GM23338 (cell line): ENCODE measurements at regions not wholly inside any gene's neighbourhood (a gene's known extent, or its start where the extent isn't known, plus 50 kb on each side); places are given as distances from the start of the nearest gene placed in this dataset.

ENCODE experiments used
- ATAC-seq: fragments of 200-7000 bp; cut with Tn5 transposase; 3 replicates; pipeline ENCODE4 v1.9.1; 2020
- DNase-seq: peaks from one replicate; pipeline ENCODE4 v3.0.0-alpha.2; 2015; ENCODE audit warnings: low spot score
- H2AFZ ChIP-seq: fragments of 200-600 bp; sonication (generic); 2 replicates; pipeline ENCODE4 v1.8.0; 2016; ENCODE audit warnings: antibody characterized with exemption, mild to moderate bottlenecking, moderate library complexity
- H3F3A ChIP-seq: fragments of 200-600 bp; sonication (generic); replicated peaks from 2 replicates; pipeline ENCODE4 v1.8.0; 2017; ENCODE audit warnings: antibody characterized with exemption, mixed run types, low read depth
- H3K27ac ChIP-seq: fragments of 200-600 bp; sonication (generic); 2 replicates; pipeline ENCODE4 v1.6.1; 2016; ENCODE audit warnings: low read depth
- H3K27me3 ChIP-seq: fragments of 200-600 bp; sonication (generic); 2 replicates; pipeline ENCODE4 v1.8.0; 2016; ENCODE audit warnings: mild to moderate bottlenecking, mixed run types, moderate library complexity; ENCODE audit not compliant: insufficient read depth
- H3K36me3 ChIP-seq: fragments of 200-600 bp; sonication (generic); 2 replicates; pipeline ENCODE4 v1.8.0; 2016; ENCODE audit warnings: mild to moderate bottlenecking; ENCODE audit not compliant: insufficient read depth
- H3K4me1 ChIP-seq: fragments of 200-600 bp; sonication (generic); 2 replicates; pipeline ENCODE4 v1.8.0; 2016; ENCODE audit warnings: mild to moderate bottlenecking, moderate library complexity; ENCODE audit not compliant: insufficient read depth
- H3K4me2 ChIP-seq: fragments of 200-600 bp; sonication (generic); 2 replicates; pipeline ENCODE4 v1.7.1; 2017; ENCODE audit warnings: mixed run types
- H3K4me3 ChIP-seq: fragments of 200-600 bp; sonication (generic); 2 replicates; pipeline ENCODE4 v1.6.1; 2016; ENCODE audit warnings: mixed run types
- H3K79me2 ChIP-seq: fragments of 200-600 bp; sonication (generic); replicated peaks from 2 replicates; pipeline ENCODE4 v1.8.0; 2017; ENCODE audit warnings: mild to moderate bottlenecking; ENCODE audit not compliant: insufficient read depth
- H3K9me2 ChIP-seq: fragments of 200-600 bp; sonication (generic); 2 replicates; pipeline ENCODE4 v1.8.0; 2017; ENCODE audit not compliant: insufficient read depth
- H4K20me1 ChIP-seq: fragments of 200-600 bp; sonication (generic); replicated peaks from 2 replicates; pipeline ENCODE4 v1.8.0; 2017; ENCODE audit warnings: mild to moderate bottlenecking; ENCODE audit not compliant: insufficient read depth
- H3K27ac Mint-ChIP-seq: 2 replicates; pipeline ENCODE4 v1.8.0; 2020; ENCODE audit warnings: inconsistent platforms, mild to moderate bottlenecking, moderate library complexity, mixed read lengths
- H3K27me3 Mint-ChIP-seq: 3 replicates; pipeline ENCODE4 v1.8.0; 2022; ENCODE audit warnings: low read depth, mild to moderate bottlenecking, moderate library complexity, mixed read lengths, inconsistent platforms; ENCODE audit not compliant: insufficient read depth, poor library complexity
- H3K36me3 Mint-ChIP-seq: 3 replicates; pipeline ENCODE4 v1.8.0; 2021; ENCODE audit warnings: low read depth, mild to moderate bottlenecking, inconsistent platforms, moderate library complexity, mixed read lengths
- H3K4me1 Mint-ChIP-seq: 3 replicates; pipeline ENCODE4 v1.8.0; 2020; ENCODE audit warnings: mild to moderate bottlenecking, inconsistent platforms, mixed read lengths
- H3K4me3 Mint-ChIP-seq: 3 replicates; pipeline ENCODE4 v1.8.0; 2021; ENCODE audit warnings: moderate library complexity, mild to moderate bottlenecking, inconsistent platforms, mixed read lengths
- H3K9me3 Mint-ChIP-seq: 3 replicates; pipeline ENCODE4 v1.8.0; 2020; ENCODE audit warnings: moderate library complexity, mild to moderate bottlenecking, inconsistent platforms, mixed read lengths
- CREB1 ChIP-seq: fragments of 250-450 bp; sonication (Bioruptor Pico); IDR thresholded peaks from 2 replicates; pipeline ENCODE4 v1.5.0; 2020; ENCODE audit warnings: low read depth, mild to moderate bottlenecking, moderate library complexity
- NANOG ChIP-seq: IDR thresholded peaks from 2 replicates; pipeline ENCODE4 v1.6.1; 2016; ENCODE audit warnings: antibody characterized with exemption, borderline replicate concordance
- POLR2AphosphoS5 ChIP-seq: IDR thresholded peaks from 2 replicates; pipeline ENCODE4 v1.6.1; 2016; ENCODE audit warnings: antibody characterized with exemption, low read depth
- STAT1 ChIP-seq: IDR thresholded peaks from one replicate; pipeline ENCODE4 v1.6.1; 2016; ENCODE audit warnings: antibody characterized with exemption; ENCODE audit not compliant: unreplicated experiment
- ZNF114 ChIP-seq: fragments of 250-450 bp; sonication (Bioruptor Pico); IDR thresholded peaks from 2 replicates; pipeline ENCODE4 v1.5.0; 2020; ENCODE audit warnings: mild to moderate bottlenecking, moderate library complexity
- ZNF331 ChIP-seq: fragments of 250-450 bp; sonication (Bioruptor Pico); IDR thresholded peaks from 2 replicates; pipeline ENCODE4 v1.5.0; 2020; ENCODE audit warnings: low read depth, mild to moderate bottlenecking, moderate library complexity
- ZNF462 ChIP-seq: fragments of 250-450 bp; sonication (Bioruptor Pico); IDR thresholded peaks from 2 replicates; pipeline ENCODE4 v1.5.0; 2020; ENCODE audit warnings: mild to moderate bottlenecking, moderate library complexity
- TF ChIP-seq, protein P1 (sequence below): IDR thresholded peaks from 2 replicates; pipeline ENCODE4 v1.6.1; 2016; ENCODE audit warnings: antibody characterized with exemption
- TF ChIP-seq, protein P2 (sequence below): IDR thresholded peaks from one replicate; pipeline ENCODE4 v1.6.1; 2018; ENCODE audit warnings: antibody characterized with exemption; ENCODE audit not compliant: unreplicated experiment

DNA sequence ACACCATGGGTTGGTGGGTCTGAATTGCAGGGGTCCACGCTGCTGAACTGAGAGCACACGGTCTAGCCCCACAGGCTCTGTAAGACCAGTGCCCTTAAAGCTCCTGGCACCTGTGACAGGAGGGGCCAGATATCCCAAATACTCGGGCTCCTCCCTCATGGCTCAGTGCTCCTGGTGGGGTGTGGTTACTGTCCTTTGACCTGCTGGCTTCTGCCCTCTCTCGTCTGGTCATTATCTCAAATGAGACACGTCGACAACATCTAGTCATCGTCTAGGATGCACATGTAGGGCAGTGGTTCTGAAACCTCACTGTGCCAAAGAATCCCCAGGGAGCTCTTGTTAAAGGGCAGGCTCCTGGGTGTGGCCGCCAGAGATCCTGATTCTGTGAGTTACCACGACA lies 258.4 kb downstream of the LOXHD1 start:
- Mint-ChIP-seq H3K4me1 (peaks cover 5% of the 10 kb centered on the region), H3K36me3 (no peaks in the 10 kb centered on the region), H3K9me3 (no peaks in the 10 kb centered on the region), H3K27me3 (peaks cover 7% of the 10 kb centered on the region), H3K27ac (no peak overlapping the region), H3K4me3 (no peak overlapping the region)
- ATAC-seq (no peak), DNase-seq (no peak)
- Histone ChIP-seq H3K27ac (no peak overlapping the region), H2AFZ (no peak overlapping the region), H4K20me1 (no peaks in the 10 kb centered on the region), H3K4me1 (no peaks in the 10 kb centered on the region), H3K9me2 (no peaks in the 10 kb centered on the region), H3K36me3 (no peaks in the 10 kb centered on the region), H3K4me2 (no peak overlapping the region), H3F3A (no peaks in the 10 kb centered on the region), H3K4me3 (no peak overlapping the region), H3K79me2 (no peaks in the 10 kb centered on the region), H3K27me3 (no peaks in the 10 kb centered on the region)
- no peak for TF ChIP-seq ZNF331 (CRISPR knock-in tag)
- TF ChIP-seq, protein P1, sequence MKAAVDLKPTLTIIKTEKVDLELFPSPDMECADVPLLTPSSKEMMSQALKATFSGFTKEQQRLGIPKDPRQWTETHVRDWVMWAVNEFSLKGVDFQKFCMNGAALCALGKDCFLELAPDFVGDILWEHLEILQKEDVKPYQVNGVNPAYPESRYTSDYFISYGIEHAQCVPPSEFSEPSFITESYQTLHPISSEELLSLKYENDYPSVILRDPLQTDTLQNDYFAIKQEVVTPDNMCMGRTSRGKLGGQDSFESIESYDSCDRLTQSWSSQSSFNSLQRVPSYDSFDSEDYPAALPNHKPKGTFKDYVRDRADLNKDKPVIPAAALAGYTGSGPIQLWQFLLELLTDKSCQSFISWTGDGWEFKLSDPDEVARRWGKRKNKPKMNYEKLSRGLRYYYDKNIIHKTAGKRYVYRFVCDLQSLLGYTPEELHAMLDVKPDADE, result no peak

DNA sequence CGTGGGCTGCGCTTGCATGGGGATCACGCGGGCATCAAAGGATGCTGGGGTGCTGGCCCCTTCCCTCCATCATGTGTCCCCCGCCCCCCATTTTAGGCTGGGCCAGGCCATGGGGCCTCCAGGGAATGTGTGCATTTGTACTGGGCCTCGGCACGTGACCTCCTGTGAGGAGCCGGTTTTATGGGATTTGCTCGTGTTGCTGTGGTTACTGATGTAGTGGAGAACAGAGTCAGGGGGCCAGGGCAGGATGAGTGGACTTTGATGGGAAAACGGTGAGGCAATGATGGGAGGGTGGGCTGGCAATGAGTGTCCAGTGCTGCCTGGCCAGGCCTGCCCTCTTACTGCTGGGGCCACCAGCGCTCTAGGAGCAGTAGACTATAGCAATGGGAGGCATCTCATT lies 257.7 kb downstream of the LOXHD1 start:
- H4K20me1 ChIP-seq, result no peaks in the 10 kb centered on the region
- no peaks in the 10 kb centered on the region for H3K36me3 ChIP-seq
- peaks cover 7% of the 10 kb centered on the region for H3K27me3 Mint-ChIP-seq
- H3K27me3 ChIP-seq, result no peaks in the 10 kb centered on the region
- no peak overlapping the region for H3K4me3 Mint-ChIP-seq
- H3K27ac Mint-ChIP-seq, result no peak overlapping the region
- no peaks in the 10 kb centered on the region for H3K9me3 Mint-ChIP-seq
- H3F3A ChIP-seq, result no peaks in the 10 kb centered on the region
- H3K4me2 ChIP-seq, result no peak overlapping the region
- H3K4me1 Mint-ChIP-seq, result peaks cover 10% of the 10 kb centered on the region
- no peak for ATAC-seq
- no peaks in the 10 kb centered on the region for H3K9me2 ChIP-seq
- H3K27ac ChIP-seq, result no peak overlapping the region
- no peaks in the 10 kb centered on the region for H3K36me3 Mint-ChIP-seq
- TF ChIP-seq POLR2AphosphoS5 (no peak), CREB1 (CRISPR knock-in tag) (no peak), ZNF462 (CRISPR knock-in tag) (no peak), STAT1 (no peak), NANOG (no peak), ZNF331 (CRISPR knock-in tag) (no peak), ZNF114 (CRISPR knock-in tag) (no peak)
- TF ChIP-seq, protein P1, result no peak
- TF ChIP-seq, protein P2, sequence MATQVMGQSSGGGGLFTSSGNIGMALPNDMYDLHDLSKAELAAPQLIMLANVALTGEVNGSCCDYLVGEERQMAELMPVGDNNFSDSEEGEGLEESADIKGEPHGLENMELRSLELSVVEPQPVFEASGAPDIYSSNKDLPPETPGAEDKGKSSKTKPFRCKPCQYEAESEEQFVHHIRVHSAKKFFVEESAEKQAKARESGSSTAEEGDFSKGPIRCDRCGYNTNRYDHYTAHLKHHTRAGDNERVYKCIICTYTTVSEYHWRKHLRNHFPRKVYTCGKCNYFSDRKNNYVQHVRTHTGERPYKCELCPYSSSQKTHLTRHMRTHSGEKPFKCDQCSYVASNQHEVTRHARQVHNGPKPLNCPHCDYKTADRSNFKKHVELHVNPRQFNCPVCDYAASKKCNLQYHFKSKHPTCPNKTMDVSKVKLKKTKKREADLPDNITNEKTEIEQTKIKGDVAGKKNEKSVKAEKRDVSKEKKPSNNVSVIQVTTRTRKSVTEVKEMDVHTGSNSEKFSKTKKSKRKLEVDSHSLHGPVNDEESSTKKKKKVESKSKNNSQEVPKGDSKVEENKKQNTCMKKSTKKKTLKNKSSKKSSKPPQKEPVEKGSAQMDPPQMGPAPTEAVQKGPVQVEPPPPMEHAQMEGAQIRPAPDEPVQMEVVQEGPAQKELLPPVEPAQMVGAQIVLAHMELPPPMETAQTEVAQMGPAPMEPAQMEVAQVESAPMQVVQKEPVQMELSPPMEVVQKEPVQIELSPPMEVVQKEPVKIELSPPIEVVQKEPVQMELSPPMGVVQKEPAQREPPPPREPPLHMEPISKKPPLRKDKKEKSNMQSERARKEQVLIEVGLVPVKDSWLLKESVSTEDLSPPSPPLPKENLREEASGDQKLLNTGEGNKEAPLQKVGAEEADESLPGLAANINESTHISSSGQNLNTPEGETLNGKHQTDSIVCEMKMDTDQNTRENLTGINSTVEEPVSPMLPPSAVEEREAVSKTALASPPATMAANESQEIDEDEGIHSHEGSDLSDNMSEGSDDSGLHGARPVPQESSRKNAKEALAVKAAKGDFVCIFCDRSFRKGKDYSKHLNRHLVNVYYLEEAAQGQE, result no peak
- H3K4me1 ChIP-seq, result no peaks in the 10 kb centered on the region
- H3K79me2 ChIP-seq, result no peaks in the 10 kb centered on the region
- H3K4me3 ChIP-seq, result no peak overlapping the region
- no peak overlapping the region for H2AFZ ChIP-seq
- no peak for DNase-seq
